ENCODE measurements at regions not wholly inside any gene's neighbourhood (a gene's known extent, or its start where the extent isn't known, plus 50 kb on each side); places are given as distances from the start of the nearest gene placed in this dataset.

DNA sequence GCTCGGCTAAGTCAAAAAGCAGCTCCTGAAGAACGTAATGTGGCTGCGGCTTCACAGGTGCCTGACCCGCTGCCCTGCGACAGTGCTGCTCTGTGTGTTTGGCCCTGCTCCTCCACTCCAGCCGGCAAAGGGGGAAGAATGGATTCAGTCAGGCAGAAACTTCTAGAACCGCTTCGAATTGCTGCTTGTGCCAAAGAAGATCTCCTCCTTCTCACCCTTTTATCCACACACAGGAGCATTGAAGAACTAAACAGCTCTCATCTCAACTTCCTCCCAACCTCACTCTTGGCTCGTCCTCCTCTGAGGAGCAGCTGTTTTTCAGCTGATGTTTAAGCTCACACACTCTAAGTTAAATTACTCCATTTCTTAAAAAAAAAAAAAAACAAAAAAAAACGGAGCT, 651.4 kb downstream of the INHBA start (continued):
- TF ChIP-seq ETS1 (IDR thresholded peaks at IDR 0.05) (no peak), JUNB (IDR thresholded peaks at IDR 0.05; ENCODE audit: unreplicated experiment) (no peak), STAT1 (IDR thresholded peaks at IDR 0.05; ENCODE audit: unreplicated experiment) (no peak), POLR2AphosphoS5 (IDR thresholded peaks at IDR 0.05; ENCODE audit: low read depth) (no peak), EZH2 (IDR thresholded peaks at IDR 0.05; ENCODE audit: low read depth, unreplicated experiment) (no peak), NANOG (IDR thresholded peaks at IDR 0.05; ENCODE audit: borderline replicate concordance) (no peak)
- TF ChIP-seq, protein P1, sequence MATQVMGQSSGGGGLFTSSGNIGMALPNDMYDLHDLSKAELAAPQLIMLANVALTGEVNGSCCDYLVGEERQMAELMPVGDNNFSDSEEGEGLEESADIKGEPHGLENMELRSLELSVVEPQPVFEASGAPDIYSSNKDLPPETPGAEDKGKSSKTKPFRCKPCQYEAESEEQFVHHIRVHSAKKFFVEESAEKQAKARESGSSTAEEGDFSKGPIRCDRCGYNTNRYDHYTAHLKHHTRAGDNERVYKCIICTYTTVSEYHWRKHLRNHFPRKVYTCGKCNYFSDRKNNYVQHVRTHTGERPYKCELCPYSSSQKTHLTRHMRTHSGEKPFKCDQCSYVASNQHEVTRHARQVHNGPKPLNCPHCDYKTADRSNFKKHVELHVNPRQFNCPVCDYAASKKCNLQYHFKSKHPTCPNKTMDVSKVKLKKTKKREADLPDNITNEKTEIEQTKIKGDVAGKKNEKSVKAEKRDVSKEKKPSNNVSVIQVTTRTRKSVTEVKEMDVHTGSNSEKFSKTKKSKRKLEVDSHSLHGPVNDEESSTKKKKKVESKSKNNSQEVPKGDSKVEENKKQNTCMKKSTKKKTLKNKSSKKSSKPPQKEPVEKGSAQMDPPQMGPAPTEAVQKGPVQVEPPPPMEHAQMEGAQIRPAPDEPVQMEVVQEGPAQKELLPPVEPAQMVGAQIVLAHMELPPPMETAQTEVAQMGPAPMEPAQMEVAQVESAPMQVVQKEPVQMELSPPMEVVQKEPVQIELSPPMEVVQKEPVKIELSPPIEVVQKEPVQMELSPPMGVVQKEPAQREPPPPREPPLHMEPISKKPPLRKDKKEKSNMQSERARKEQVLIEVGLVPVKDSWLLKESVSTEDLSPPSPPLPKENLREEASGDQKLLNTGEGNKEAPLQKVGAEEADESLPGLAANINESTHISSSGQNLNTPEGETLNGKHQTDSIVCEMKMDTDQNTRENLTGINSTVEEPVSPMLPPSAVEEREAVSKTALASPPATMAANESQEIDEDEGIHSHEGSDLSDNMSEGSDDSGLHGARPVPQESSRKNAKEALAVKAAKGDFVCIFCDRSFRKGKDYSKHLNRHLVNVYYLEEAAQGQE (IDR thresholded peaks at IDR 0.05; ENCODE audit: unreplicated experiment): no peak

GRCh38 chr7:41051062-41051461, 651.8 kb downstream of the INHBA start:
- no peak overlapping the region for H3K4me3 ChIP-seq
- H3K27ac ChIP-seq (ENCODE audit: low read depth): no peak overlapping the region
- no peaks in the 10 kb centered on the region for H4K20me1 ChIP-seq (replicated peaks; ENCODE audit: insufficient read depth)
- Mint-ChIP-seq H3K27ac (no peak overlapping the region), H3K4me3 (no peak overlapping the region), H3K36me3 (ENCODE audit: low read depth) (no peaks in the 10 kb centered on the region), H3K4me1 (peaks cover 24% of the 10 kb centered on the region), H3K27me3 (ENCODE audit: insufficient read depth, low read depth, poor library complexity) (peaks cover 3% of the 10 kb centered on the region), H3K9me3 (no peaks in the 10 kb centered on the region; the same call in none of the 3 replicates)
- no peaks in the 10 kb centered on the region for H3K27me3 ChIP-seq (ENCODE audit: insufficient read depth)
- H3K36me3 ChIP-seq (ENCODE audit: insufficient read depth): no peaks in the 10 kb centered on the region
- no peaks in the 10 kb centered on the region for H3K79me2 ChIP-seq (replicated peaks; ENCODE audit: insufficient read depth)
- peaks cover 12% of the 10 kb centered on the region for H3K9me2 ChIP-seq (ENCODE audit: insufficient read depth)
- H3F3A ChIP-seq (replicated peaks; ENCODE audit: low read depth): no peaks in the 10 kb centered on the region
- ATAC-seq: no peak
- H2AFZ ChIP-seq: no peak overlapping the region
- no peaks in the 10 kb centered on the region for H3K4me1 ChIP-seq (ENCODE audit: insufficient read depth)
- no peak for TF ChIP-seq ZNF331 (CRISPR knock-in tag; IDR thresholded peaks at IDR 0.05; ENCODE audit: low read depth)
- no peak for TF ChIP-seq STAT1 (IDR thresholded peaks at IDR 0.05; ENCODE audit: unreplicated experiment)
- TF ChIP-seq POLR2AphosphoS5 (IDR thresholded peaks at IDR 0.05; ENCODE audit: low read depth): no peak
- TF ChIP-seq ZNF114 (CRISPR knock-in tag; IDR thresholded peaks at IDR 0.05): no peak
- no peak for TF ChIP-seq EZH2phosphoT487 (IDR thresholded peaks at IDR 0.05; ENCODE audit: unreplicated experiment)
- TF ChIP-seq EZH2 (IDR thresholded peaks at IDR 0.05; ENCODE audit: low read depth, unreplicated experiment): no peak
- TF ChIP-seq, protein P2, sequence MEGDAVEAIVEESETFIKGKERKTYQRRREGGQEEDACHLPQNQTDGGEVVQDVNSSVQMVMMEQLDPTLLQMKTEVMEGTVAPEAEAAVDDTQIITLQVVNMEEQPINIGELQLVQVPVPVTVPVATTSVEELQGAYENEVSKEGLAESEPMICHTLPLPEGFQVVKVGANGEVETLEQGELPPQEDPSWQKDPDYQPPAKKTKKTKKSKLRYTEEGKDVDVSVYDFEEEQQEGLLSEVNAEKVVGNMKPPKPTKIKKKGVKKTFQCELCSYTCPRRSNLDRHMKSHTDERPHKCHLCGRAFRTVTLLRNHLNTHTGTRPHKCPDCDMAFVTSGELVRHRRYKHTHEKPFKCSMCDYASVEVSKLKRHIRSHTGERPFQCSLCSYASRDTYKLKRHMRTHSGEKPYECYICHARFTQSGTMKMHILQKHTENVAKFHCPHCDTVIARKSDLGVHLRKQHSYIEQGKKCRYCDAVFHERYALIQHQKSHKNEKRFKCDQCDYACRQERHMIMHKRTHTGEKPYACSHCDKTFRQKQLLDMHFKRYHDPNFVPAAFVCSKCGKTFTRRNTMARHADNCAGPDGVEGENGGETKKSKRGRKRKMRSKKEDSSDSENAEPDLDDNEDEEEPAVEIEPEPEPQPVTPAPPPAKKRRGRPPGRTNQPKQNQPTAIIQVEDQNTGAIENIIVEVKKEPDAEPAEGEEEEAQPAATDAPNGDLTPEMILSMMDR (conservative IDR thresholded peaks at IDR 0.05; ENCODE audit: low read depth in 2 of 2): no peak
- TF ChIP-seq, protein P1 (IDR thresholded peaks at IDR 0.05; ENCODE audit: unreplicated experiment): no peak
- no peak for TF ChIP-seq JUNB (IDR thresholded peaks at IDR 0.05; ENCODE audit: unreplicated experiment)
- no peak for TF ChIP-seq NANOG (IDR thresholded peaks at IDR 0.05; ENCODE audit: borderline replicate concordance)
- no peak for TF ChIP-seq CREB1 (CRISPR knock-in tag; IDR thresholded peaks at IDR 0.05; ENCODE audit: low read depth)
- TF ChIP-seq ETS1 (IDR thresholded peaks at IDR 0.05): no peak
- no peak for DNase-seq (ENCODE audit: low spot score)
- H3K4me2 ChIP-seq: no peak overlapping the region

All from GM23338 (cell line).